ENCODE measurements at regions not wholly inside any gene's neighbourhood (a gene's known extent, or its start where the extent isn't known, plus 50 kb on each side); places are given as distances from the start of the nearest gene placed in this dataset.

GRCh38 chr4:188429965-188430364, 290.7 kb downstream of the TRIML1 start:
- intact Hi-C loops (cut with DNase I), result no loop called here
- WGBS, 2 donors, result 69 to 70% methylated on average over 5 of the region's 5 CpGs
- no peak for ATAC-seq

GRCh38 chr4:188430384-188430783, 291.1 kb downstream of the TRIML1 start:
- peak in 3 of 8 donors; percentile 61 to 78 (median 73) for ATAC-seq
- Histone ChIP-seq H3K27ac (no peak overlapping the region), H3K4me1 (peaks cover 0 to 6% (median 0%) of the 10 kb centered on the region in 9 donors), H3K9me3 (no peaks in the 10 kb centered on the region), H3K4me3 (no peak overlapping the region), H3K36me3 (no peaks in the 10 kb centered on the region), H3K27me3 (no peaks in the 10 kb centered on the region)
- intact Hi-C loops (cut with DNase I), result no loop called here
- 6 to 11% methylated on average over 2 of the region's 2 CpGs for WGBS, 2 donors
- no peak for TF ChIP-seq CTCF (IDR thresholded peaks at IDR 0.05)
- no peak for DNase-seq

More at GRCh38 chr4:188429965-188430364, 290.7 kb downstream of the TRIML1 start:
- Histone ChIP-seq H3K27ac (no peak overlapping the region), H3K27me3 (no peaks in the 10 kb centered on the region), H3K9me3 (peaks cover 0 to 3% (median 0%) of the 10 kb centered on the region in 11 donors), H3K4me1 (peaks cover 0 to 6% (median 0%) of the 10 kb centered on the region in 9 donors), H3K4me3 (no peak overlapping the region), H3K36me3 (no peaks in the 10 kb centered on the region)
- DNase-seq, result no peak
- TF ChIP-seq CTCF (IDR thresholded peaks at IDR 0.05), result no peak

- H3K4me3 ChIP-seq, result no peak overlapping the region
- ATAC-seq, result no peak
- intact Hi-C loops (cut with DNase I), result no loop called here
- peaks cover 0 to 6% (median 0%) of the 10 kb centered on the region in 9 donors for H3K4me1 ChIP-seq
- H3K27me3 ChIP-seq, result no peaks in the 10 kb centered on the region
- H3K27ac ChIP-seq, result no peak overlapping the region
- no peak for TF ChIP-seq CTCF (IDR thresholded peaks at IDR 0.05)
- no peaks in the 10 kb centered on the region for H3K9me3 ChIP-seq
- DNase-seq, result no peak
- WGBS, 2 donors, result 75 to 82% methylated on average over 7 of the region's 7 CpGs
- H3K36me3 ChIP-seq, result no peaks in the 10 kb centered on the region
Measured at GRCh38 chr4:188432328-188432727, 293.1 kb downstream of the TRIML1 start.

GRCh38 chr4:188433741-188434315, 294.6 kb downstream of the TRIML1 start:
- Histone ChIP-seq H3K27ac (no peak overlapping the region), H3K36me3 (no peaks in the 10 kb centered on the region), H3K4me1 (peaks cover 0 to 6% (median 0%) of the 10 kb centered on the region in 9 donors), H3K9me3 (no peaks in the 10 kb centered on the region), H3K4me3 (no peak overlapping the region), H3K27me3 (no peaks in the 10 kb centered on the region)
- intact Hi-C loops (cut with DNase I), result no loop called here
- WGBS, 2 donors, result 94% methylated on average over 4 of the region's 4 CpGs
- TF ChIP-seq CTCF (IDR thresholded peaks at IDR 0.05), result no peak
- DNase-seq, result no peak
- ATAC-seq, result no peak
